ENCODE measurements at regions not wholly inside any gene's neighbourhood (a gene's known extent, or its start where the extent isn't known, plus 50 kb on each side); places are given as distances from the start of the nearest gene placed in this dataset.

DNA sequence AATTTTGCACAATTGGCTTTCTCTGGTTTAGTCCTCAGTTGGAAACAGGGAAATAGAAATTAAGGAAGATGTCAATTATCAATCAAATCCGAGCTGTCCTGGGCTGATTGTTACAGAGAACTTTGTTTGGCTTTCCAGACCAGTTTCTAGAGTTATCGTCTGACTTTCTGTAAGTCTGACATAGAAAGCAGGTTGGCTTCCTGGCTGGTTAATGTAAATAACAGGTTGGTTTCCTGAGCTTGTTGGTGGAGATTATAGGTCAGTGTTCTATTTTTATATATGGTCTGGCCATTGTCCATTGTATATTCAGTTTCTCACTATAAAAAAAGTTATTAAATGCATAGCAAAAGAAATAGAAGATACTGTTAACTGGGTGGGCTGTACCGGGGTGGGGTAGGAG lies 204.8 kb downstream of the MBD2 start:
- Mint-ChIP-seq H3K9me3 (ENCODE audit: low read depth) (no peaks in the 10 kb centered on the region), H3K27ac (no peak overlapping the region), H3K4me1 (peaks cover 4% of the 10 kb centered on the region), H3K4me3 (no peak overlapping the region), H3K36me3 (ENCODE audit: low read depth) (no peaks in the 10 kb centered on the region), H3K27me3 (peaks cover 4% of the 10 kb centered on the region)
- DNase-seq (no peak), ATAC-seq (no peak)
- ChIA-PET CTCF (no interaction called here), POLR2A (no interaction called here)
- intact Hi-C loops (cut with DNase I, micrococcal nuclease): no loop called here

DNA sequence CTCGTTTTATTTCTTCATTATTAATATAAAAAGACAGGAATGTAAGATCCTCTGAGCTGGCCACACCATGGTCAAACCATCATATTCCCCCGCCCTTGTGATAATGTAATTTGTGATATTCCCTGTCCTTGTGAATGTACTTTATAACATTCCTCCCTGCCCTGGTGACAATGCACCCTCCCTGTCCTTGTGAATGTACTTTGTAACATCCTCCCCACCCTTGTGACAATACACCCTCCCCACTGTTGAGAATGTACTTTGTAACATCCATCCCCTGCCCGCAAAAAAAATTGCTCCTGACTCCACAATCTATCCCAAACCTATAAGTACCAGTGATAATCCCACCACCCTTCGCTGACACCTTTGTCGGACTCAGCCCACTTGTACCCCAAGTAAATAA lies 211.0 kb downstream of the MBD2 start:
- H3K36me3 Mint-ChIP-seq (ENCODE audit: low read depth): no peaks in the 10 kb centered on the region

DNA sequence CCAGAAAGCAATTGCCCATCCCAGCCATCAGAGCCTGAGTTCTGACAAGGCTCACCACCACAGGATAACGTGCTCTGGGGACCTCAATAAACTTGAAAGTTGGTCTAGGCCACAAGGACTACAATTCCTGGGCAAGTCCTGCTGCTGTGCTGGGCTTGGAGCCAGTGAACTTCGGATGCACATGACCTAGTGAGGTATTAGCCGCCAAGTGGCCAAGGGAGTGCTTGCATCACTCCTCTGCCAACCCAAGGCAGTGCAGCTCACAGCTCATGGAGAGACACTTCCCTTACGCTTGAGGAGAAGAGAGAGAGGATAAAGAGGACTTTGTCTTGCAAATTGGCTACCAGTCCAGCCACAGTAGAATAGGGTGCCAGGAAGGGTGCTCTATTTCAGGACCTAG lies 219.6 kb downstream of the MBD2 start:
- POLR2A ChIA-PET: no interaction called here
- Mint-ChIP-seq H3K36me3 (ENCODE audit: low read depth) (no peaks in the 10 kb centered on the region), H3K9me3 (ENCODE audit: low read depth) (no peaks in the 10 kb centered on the region), H3K4me1 (no peaks in the 10 kb centered on the region), H3K4me3 (no peak overlapping the region), H3K27ac (no peak overlapping the region), H3K27me3 (peaks cover 3% of the 10 kb centered on the region)
- ATAC-seq (no peak), DNase-seq (no peak)
- CTCF ChIA-PET: no interaction called here
- intact Hi-C loops (cut with DNase I, micrococcal nuclease): no loop called here

More for the DNA sequence above, 211.0 kb downstream of the MBD2 start:
- ATAC-seq: no peak
- Mint-ChIP-seq H3K27ac (no peak overlapping the region), H3K4me3 (no peak overlapping the region), H3K27me3 (peaks cover 2% of the 10 kb centered on the region), H3K9me3 (ENCODE audit: low read depth) (no peaks in the 10 kb centered on the region), H3K4me1 (no peaks in the 10 kb centered on the region)
- no peak for DNase-seq
- ChIA-PET POLR2A (no interaction called here), CTCF (no interaction called here)
- intact Hi-C loops (cut with DNase I, micrococcal nuclease): no loop called here

DNA sequence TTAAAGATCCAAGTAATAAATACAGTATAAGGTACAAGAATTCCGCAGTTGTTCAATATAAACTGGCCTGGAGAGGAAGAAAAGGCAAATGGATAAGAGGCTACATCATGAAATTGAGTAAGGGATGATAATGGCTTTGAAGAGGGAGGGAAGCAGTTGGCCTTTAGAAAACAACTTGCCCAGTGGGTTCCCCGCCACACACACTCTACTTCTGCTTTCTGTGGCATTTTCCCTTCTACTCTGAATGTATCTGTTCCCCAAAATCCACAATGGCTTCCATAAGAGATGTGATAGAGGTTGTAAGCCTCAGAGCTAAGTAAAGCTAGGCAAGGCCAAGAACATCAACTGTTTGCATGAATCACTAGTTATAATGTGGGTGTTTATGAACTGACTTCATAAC lies 221.3 kb downstream of the MBD2 start:
- H3K36me3 Mint-ChIP-seq (ENCODE audit: low read depth): no peaks in the 10 kb centered on the region
- no peak overlapping the region for H3K27ac Mint-ChIP-seq
- intact Hi-C loops (cut with DNase I, micrococcal nuclease): no loop called here
- H3K9me3 Mint-ChIP-seq (ENCODE audit: low read depth): no peaks in the 10 kb centered on the region
- no peak overlapping the region for H3K4me3 Mint-ChIP-seq
- H3K27me3 Mint-ChIP-seq: peaks cover 2% of the 10 kb centered on the region
- DNase-seq (no peak), ATAC-seq (no peak)
- POLR2A ChIA-PET: no interaction called here
- CTCF ChIA-PET: interaction anchor here (1.3 kb wide), 1 partner anchor 127 kb away, joined by 3 read pairs; no protein-coding TSS in a partner anchor
- H3K4me1 Mint-ChIP-seq: no peaks in the 10 kb centered on the region

DNA sequence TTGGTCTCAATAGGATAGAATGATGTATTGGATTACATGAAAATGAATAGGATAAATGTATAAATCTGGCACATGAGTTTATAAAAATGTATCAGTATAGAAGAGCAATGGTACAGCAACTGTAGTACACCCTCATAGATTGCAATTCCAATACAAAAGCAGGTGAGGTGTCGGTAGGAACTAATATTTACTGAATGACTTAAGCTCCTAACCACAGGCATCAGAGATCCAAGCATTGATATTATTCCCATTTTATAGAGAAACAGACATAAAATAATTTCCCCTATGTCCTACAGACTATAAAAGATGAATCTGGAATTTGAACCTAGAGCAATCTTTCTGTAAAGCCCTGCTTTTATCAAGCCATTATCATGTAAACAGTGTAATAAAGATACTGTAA lies 227.4 kb downstream of the MBD2 start:
- H3K4me3 Mint-ChIP-seq: no peak overlapping the region

DNA sequence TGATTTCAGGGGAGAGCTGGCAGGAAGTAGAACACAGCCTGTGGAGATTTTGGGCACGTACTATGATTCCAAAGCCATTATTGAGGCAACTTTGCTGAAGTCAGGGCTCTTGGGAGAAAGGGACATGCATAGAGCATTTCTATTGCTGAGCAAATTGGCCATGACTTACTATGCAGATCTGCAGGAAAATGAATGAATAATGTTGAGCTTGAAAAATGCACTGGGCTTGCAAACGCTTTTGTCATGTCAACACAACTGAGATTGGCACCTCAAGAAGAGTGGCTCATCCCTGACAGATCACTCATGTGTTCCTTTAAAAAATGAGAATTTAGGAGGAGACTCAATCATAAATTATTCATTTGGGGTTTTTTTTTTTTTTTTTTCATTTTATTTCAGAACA lies 230.5 kb downstream of the MBD2 start:
- ATAC-seq (no peak), DNase-seq (no peak)
- intact Hi-C loops (cut with DNase I, micrococcal nuclease): no loop called here
- no peaks in the 10 kb centered on the region for H3K27me3 Mint-ChIP-seq
- ChIA-PET CTCF (interaction anchor here (0.9 kb wide), 1 partner anchor 27 kb away, joined by 3 read pairs; no protein-coding TSS in a partner anchor), POLR2A (no interaction called here)
- no peak overlapping the region for H3K4me3 Mint-ChIP-seq
- H3K36me3 Mint-ChIP-seq (ENCODE audit: low read depth): no peaks in the 10 kb centered on the region
- H3K4me1 Mint-ChIP-seq: no peaks in the 10 kb centered on the region
- H3K9me3 Mint-ChIP-seq (ENCODE audit: low read depth): no peaks in the 10 kb centered on the region
- H3K27ac Mint-ChIP-seq: no peak overlapping the region

More for the DNA sequence above, 227.4 kb downstream of the MBD2 start:
- POLR2A ChIA-PET: no interaction called here
- intact Hi-C loops (cut with DNase I, micrococcal nuclease): no loop called here
- no peak for DNase-seq
- Mint-ChIP-seq H3K36me3 (ENCODE audit: low read depth) (no peaks in the 10 kb centered on the region), H3K27ac (no peak overlapping the region), H3K9me3 (ENCODE audit: low read depth) (no peaks in the 10 kb centered on the region), H3K27me3 (no peaks in the 10 kb centered on the region), H3K4me1 (no peaks in the 10 kb centered on the region)
- CTCF ChIA-PET: no interaction called here
- ATAC-seq: no peak

DNA sequence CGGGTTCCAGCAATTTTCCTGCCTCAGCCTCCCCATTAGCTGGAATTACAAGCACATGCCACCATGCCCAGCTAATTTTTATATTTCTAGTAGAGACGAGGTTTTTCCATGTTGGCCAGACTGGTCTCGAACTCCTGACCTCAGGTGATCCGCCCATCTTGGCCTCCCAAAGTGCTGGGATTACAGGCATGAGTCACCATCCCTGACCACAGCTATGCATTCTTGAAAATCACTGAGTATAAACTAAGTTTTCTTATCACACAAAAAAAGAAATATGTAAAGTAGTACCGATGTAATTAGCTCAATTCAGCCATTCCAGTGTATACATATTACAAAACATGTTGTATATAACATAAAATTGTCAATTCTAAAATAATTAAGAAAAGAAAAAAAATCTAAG lies 232.7 kb downstream of the MBD2 start:
- H3K27ac Mint-ChIP-seq: no peak overlapping the region
- CTCF ChIA-PET: interaction anchor here (0.8 kb wide), 1 partner anchor 18 kb away, joined by 3 read pairs; no protein-coding TSS in a partner anchor
- ATAC-seq (no peak), DNase-seq (no peak)
- H3K4me3 Mint-ChIP-seq: no peak overlapping the region
- no peaks in the 10 kb centered on the region for H3K27me3 Mint-ChIP-seq
- no peaks in the 10 kb centered on the region for H3K4me1 Mint-ChIP-seq
- POLR2A ChIA-PET: no interaction called here
- H3K9me3 Mint-ChIP-seq (ENCODE audit: low read depth): no peaks in the 10 kb centered on the region
- H3K36me3 Mint-ChIP-seq (ENCODE audit: low read depth): no peaks in the 10 kb centered on the region
- intact Hi-C loops (cut with DNase I, micrococcal nuclease): no loop called here

DNA sequence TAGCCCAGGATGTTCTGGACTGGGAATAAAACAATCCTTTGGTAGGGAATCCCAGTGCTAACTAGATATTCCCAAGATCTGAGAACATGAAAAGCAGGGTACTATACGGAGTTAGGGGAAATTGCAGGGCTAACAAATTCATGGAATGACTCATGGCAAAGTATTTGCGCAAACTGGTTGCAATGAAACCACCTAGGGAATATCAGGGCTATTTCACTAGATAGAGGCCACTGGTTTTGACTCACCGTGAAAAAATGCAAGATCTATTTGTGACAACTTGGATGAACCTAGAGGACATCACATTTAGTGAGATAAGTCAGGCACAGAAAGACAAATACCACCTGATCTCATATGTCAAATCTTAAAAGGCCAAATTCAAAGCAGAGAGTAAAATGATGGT lies 233.3 kb downstream of the MBD2 start:
- no peak overlapping the region for H3K4me3 Mint-ChIP-seq
- no peaks in the 10 kb centered on the region for H3K36me3 Mint-ChIP-seq (ENCODE audit: low read depth)
- H3K9me3 Mint-ChIP-seq (ENCODE audit: low read depth): no peaks in the 10 kb centered on the region
- intact Hi-C loops (cut with DNase I, micrococcal nuclease): no loop called here
- H3K27ac Mint-ChIP-seq: no peak overlapping the region
- CTCF ChIA-PET: interaction anchor here (0.8 kb wide), 1 partner anchor 18 kb away, joined by 3 read pairs; no protein-coding TSS in a partner anchor
- H3K4me1 Mint-ChIP-seq: no peaks in the 10 kb centered on the region
- DNase-seq (no peak), ATAC-seq (no peak)
- H3K27me3 Mint-ChIP-seq: no peaks in the 10 kb centered on the region
- POLR2A ChIA-PET: no interaction called here

DNA sequence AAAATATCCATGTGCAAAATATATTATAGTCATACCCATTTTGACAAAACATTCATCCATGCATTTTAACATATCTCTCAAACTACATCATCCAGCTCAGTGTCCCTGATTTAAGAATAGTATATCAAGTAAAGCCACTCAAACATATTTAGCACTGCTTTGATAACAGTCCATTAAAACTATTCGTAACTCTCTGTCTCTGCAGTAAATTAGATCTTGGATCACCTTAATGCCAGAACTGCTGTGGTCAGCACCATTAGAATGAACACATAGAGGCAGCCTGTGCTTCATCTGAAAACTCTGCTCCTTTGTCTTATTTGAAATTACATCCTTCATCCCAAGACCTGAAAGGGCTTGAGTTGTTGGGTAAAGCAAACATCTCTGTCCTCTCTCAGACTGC lies 234.0 kb downstream of the MBD2 start:
- no peak for ATAC-seq
- POLR2A ChIA-PET: no interaction called here
- no peak overlapping the region for H3K4me3 Mint-ChIP-seq
- no peak for DNase-seq
- intact Hi-C loops (cut with DNase I, micrococcal nuclease): no loop called here
- H3K4me1 Mint-ChIP-seq: no peaks in the 10 kb centered on the region
- CTCF ChIA-PET: no interaction called here
- no peaks in the 10 kb centered on the region for H3K36me3 Mint-ChIP-seq (ENCODE audit: low read depth)
- no peaks in the 10 kb centered on the region for H3K27me3 Mint-ChIP-seq
- no peak overlapping the region for H3K27ac Mint-ChIP-seq
- H3K9me3 Mint-ChIP-seq (ENCODE audit: low read depth): no peaks in the 10 kb centered on the region

DNA sequence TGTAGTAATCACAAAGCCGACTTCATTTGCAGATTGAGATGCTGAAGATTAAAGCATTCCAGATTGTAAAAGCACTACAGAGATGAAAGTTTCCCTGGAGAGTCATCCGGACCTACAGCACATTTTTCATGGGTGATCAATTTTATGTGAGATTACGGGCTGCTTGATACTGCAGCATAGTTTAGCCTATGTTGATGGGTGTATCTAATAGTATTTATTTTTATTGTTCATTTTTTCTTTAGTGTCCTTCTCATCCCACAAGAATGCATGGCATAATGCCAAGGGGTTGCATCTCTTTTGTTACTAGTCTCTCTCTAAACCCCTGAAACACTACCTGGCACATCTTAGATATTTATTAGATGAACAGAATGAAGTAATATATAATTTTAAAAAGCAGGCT lies 240.4 kb downstream of the MBD2 start:
- ChIA-PET POLR2A (no interaction called here), CTCF (no interaction called here)
- ATAC-seq (no peak), DNase-seq (no peak)
- Mint-ChIP-seq H3K36me3 (ENCODE audit: low read depth) (no peaks in the 10 kb centered on the region), H3K4me1 (no peaks in the 10 kb centered on the region), H3K27ac (no peak overlapping the region), H3K9me3 (ENCODE audit: low read depth) (peaks cover 11% of the 10 kb centered on the region), H3K4me3 (no peak overlapping the region), H3K27me3 (peaks cover 2% of the 10 kb centered on the region)
- intact Hi-C loops (cut with DNase I, micrococcal nuclease): no loop called here

DNA sequence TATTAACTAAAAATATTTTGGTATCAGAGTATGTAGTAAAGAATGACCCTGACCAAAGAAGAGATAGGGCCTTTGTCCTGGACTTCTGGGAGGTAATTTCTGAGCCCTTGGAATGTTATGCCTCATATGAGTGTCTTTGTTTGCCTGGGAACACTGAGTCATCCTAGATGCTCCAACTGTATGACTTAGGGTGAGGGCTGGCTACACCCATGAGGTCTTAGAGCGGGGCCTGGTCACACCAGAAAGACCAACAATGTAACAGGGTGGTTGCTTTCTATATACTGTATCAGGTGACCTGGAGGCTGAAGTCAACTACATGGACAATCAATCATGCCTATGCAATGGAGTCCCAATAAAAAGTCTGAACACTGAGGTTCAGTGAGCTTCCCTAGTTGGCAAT lies 253.1 kb downstream of the MBD2 start:
- no peaks in the 10 kb centered on the region for H3K27me3 Mint-ChIP-seq
- H3K4me1 Mint-ChIP-seq: no peaks in the 10 kb centered on the region
- intact Hi-C loops (cut with DNase I, micrococcal nuclease): no loop called here
- H3K36me3 Mint-ChIP-seq (ENCODE audit: low read depth): no peaks in the 10 kb centered on the region
- ChIA-PET CTCF (no interaction called here), POLR2A (no interaction called here)
- H3K4me3 Mint-ChIP-seq: no peak overlapping the region
- no peak for DNase-seq
- H3K27ac Mint-ChIP-seq: no peak overlapping the region
- ATAC-seq: no peak
- peaks cover 10% of the 10 kb centered on the region for H3K9me3 Mint-ChIP-seq (ENCODE audit: low read depth)

DNA sequence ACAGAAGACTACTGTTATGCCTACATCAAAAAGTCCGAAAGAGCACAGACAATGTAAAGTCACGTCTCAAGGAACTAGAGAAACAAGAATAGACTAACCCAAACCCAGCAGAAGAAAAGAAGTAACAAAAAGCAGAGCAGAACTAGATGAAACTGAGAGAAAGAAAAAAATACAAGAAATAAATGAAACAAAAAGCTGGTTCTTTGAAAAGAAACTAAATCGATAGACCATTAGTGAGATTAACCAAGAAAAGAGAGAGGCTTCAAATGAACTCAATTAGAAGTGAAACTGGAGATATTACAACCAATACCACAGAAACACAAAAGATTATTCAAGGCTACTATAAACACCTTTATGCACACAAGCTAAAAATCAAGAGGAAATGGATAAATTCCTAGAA lies 271.8 kb downstream of the MBD2 start:
- H3K36me3 Mint-ChIP-seq (ENCODE audit: low read depth): no peaks in the 10 kb centered on the region
- CTCF ChIA-PET: no interaction called here
- H3K4me1 Mint-ChIP-seq: no peaks in the 10 kb centered on the region
- intact Hi-C loops (cut with DNase I, micrococcal nuclease): no loop called here
- ATAC-seq: no peak
- H3K4me3 Mint-ChIP-seq: no peak overlapping the region
- peaks cover 2% of the 10 kb centered on the region for H3K27me3 Mint-ChIP-seq
- DNase-seq: no peak
- POLR2A ChIA-PET: no interaction called here
- no peak overlapping the region for H3K27ac Mint-ChIP-seq
- H3K9me3 Mint-ChIP-seq (ENCODE audit: low read depth): peaks cover 3% of the 10 kb centered on the region

DNA sequence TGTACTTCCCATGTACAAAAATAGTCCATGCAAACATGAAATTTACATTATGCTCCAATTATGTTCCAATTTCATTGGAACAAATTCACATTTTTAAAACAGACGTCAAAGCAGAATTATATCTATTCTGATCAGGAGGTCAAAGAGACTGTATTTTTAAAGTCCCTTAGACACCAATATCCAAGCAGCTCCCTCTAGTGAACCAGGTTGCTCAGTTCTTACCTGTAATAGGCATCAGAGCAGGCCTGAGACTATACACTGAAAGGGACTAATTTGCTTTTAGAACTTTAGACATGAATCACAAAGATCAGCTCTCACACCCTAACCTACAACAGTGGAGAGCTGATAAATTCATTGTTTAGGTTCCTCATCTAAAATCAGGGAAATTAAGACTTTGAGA lies 273.9 kb downstream of the MBD2 start:
- Mint-ChIP-seq H3K4me1 (no peaks in the 10 kb centered on the region), H3K4me3 (no peak overlapping the region), H3K36me3 (ENCODE audit: low read depth) (no peaks in the 10 kb centered on the region), H3K27ac (no peak overlapping the region), H3K9me3 (ENCODE audit: low read depth) (peaks cover 3% of the 10 kb centered on the region), H3K27me3 (peaks cover 2% of the 10 kb centered on the region)
- DNase-seq: no peak
- POLR2A ChIA-PET: no interaction called here
- CTCF ChIA-PET: no interaction called here
- intact Hi-C loops (cut with DNase I, micrococcal nuclease): no loop called here
- ATAC-seq: no peak
